ENCODE measurements at regions not wholly inside any gene's neighbourhood (a gene's known extent, or its start where the extent isn't known, plus 50 kb on each side); places are given as distances from the start of the nearest gene placed in this dataset.

DNA sequence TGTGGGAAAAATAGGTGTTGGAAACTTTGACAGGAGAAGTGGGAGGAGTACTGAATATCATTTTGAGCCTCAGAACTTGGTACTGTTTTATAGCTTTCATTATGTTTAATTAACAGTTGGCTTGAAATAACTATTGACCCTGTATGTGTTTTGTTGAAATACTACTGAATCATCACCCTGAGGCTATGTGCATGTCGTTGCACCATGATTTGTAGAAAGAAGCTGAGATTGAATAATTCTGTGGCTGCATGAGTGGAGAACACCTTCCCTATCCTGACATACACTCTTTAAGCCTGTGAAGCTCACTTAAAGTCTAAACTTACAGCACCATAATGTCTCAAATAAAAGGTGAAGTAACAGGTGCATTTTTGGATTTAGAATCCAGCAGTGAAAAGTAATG is 656.5 kb downstream of the CDY2B start:
- no peak for DNase-seq
- intact Hi-C loops (cut with DNase I, micrococcal nuclease): no loop called here
- Histone ChIP-seq H3K9me3 (no peaks in the 10 kb centered on the region), H3K4me1 (ENCODE audit: low read depth) (no peaks in the 10 kb centered on the region), H3K36me3 (ENCODE audit: low read depth) (no peaks in the 10 kb centered on the region), H3K4me3 (no peak overlapping the region)
- TF ChIP-seq, protein P1, sequence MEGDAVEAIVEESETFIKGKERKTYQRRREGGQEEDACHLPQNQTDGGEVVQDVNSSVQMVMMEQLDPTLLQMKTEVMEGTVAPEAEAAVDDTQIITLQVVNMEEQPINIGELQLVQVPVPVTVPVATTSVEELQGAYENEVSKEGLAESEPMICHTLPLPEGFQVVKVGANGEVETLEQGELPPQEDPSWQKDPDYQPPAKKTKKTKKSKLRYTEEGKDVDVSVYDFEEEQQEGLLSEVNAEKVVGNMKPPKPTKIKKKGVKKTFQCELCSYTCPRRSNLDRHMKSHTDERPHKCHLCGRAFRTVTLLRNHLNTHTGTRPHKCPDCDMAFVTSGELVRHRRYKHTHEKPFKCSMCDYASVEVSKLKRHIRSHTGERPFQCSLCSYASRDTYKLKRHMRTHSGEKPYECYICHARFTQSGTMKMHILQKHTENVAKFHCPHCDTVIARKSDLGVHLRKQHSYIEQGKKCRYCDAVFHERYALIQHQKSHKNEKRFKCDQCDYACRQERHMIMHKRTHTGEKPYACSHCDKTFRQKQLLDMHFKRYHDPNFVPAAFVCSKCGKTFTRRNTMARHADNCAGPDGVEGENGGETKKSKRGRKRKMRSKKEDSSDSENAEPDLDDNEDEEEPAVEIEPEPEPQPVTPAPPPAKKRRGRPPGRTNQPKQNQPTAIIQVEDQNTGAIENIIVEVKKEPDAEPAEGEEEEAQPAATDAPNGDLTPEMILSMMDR (IDR thresholded peaks at IDR 0.05): no peak
- ATAC-seq: no peak

- ATAC-seq: no peak
- Histone ChIP-seq H3K4me1 (ENCODE audit: low read depth) (no peaks in the 10 kb centered on the region), H3K4me3 (no peak overlapping the region), H3K9me3 (peaks cover 3% of the 10 kb centered on the region), H3K36me3 (ENCODE audit: low read depth) (no peaks in the 10 kb centered on the region)
- no peak for DNase-seq
- intact Hi-C loops (cut with DNase I, micrococcal nuclease): no loop called here
- TF ChIP-seq, protein P1 (IDR thresholded peaks at IDR 0.05): no peak
Measured at GRCh38 chrY:17202395-17202794, 677.6 kb downstream of the CDY2B start.

DNA sequence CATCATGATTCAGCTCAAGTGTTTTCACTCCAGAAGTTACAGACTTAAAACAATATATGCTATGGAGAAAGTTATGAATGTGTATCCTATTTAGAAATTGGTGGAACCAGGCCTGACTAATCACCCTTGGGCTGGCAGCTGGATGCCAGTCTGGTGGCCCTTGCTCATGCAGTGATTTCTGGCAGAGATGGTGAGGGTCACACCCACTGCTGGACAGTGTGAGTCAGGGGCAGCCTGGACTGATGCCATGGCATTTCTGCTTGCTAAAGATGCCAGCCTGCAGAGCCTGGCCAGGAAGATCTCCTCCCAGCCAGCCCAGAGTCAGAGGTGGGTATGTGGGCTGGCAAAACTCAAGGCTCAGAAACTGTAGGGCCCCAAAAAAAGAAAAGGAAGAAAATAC is 695.7 kb downstream of the CDY2B start:
- Histone ChIP-seq H3K4me1 (ENCODE audit: low read depth) (no peaks in the 10 kb centered on the region), H3K36me3 (ENCODE audit: low read depth) (no peaks in the 10 kb centered on the region), H3K9me3 (no peaks in the 10 kb centered on the region), H3K4me3 (no peak overlapping the region)
- TF ChIP-seq, protein P1 (IDR thresholded peaks at IDR 0.05): no peak
- intact Hi-C loops (cut with DNase I, micrococcal nuclease): no loop called here
- ATAC-seq (no peak), DNase-seq (no peak)

- TF ChIP-seq, protein P1 (IDR thresholded peaks at IDR 0.05): no peak
- no peak for DNase-seq
- H3K9me3 ChIP-seq: no peaks in the 10 kb centered on the region
- no peak for ATAC-seq
- H3K36me3 ChIP-seq (ENCODE audit: low read depth): no peaks in the 10 kb centered on the region
- H3K4me3 ChIP-seq: no peak overlapping the region
- no peaks in the 10 kb centered on the region for H3K4me1 ChIP-seq (ENCODE audit: low read depth)
- intact Hi-C loops (cut with DNase I, micrococcal nuclease): no loop called here
Measured at GRCh38 chrY:17166881-17167280, 713.1 kb downstream of the CDY2B start.

GRCh38 chrY:17122166-17122565 is 757.9 kb downstream of the CDY2B start:
- DNase-seq (no peak), ATAC-seq (no peak)
- Histone ChIP-seq H3K4me1 (ENCODE audit: low read depth) (no peaks in the 10 kb centered on the region), H3K9me3 (no peaks in the 10 kb centered on the region), H3K4me3 (no peak overlapping the region), H3K36me3 (ENCODE audit: low read depth) (no peaks in the 10 kb centered on the region)
- TF ChIP-seq, protein P1 (IDR thresholded peaks at IDR 0.05): no peak
- intact Hi-C loops (cut with DNase I, micrococcal nuclease): no loop called here

DNA sequence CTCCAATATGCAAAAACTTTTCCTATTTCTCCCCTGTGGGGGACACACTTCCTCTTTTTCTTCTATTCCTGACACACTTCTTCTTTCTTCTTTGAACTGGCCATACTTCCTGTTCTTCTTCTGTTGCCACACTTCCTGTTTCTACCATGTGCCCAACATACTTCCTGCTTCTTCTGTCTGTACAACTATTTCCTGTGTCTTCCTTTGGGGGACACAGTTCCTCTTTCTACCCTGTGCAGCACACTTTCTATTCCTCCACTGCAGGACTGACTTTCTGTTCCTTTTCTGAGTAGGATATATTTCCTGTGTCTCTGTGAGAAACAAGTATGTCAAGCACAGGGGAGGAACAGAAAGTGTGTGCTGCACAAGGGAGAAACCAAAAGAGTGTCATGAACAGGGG is 794.7 kb downstream of the CDY2B start:
- intact Hi-C loops (cut with DNase I, micrococcal nuclease): no loop called here
- no peaks in the 10 kb centered on the region for H3K9me3 ChIP-seq
- H3K4me1 ChIP-seq (ENCODE audit: low read depth): no peaks in the 10 kb centered on the region
- TF ChIP-seq, protein P1 (IDR thresholded peaks at IDR 0.05): no peak
- H3K36me3 ChIP-seq (ENCODE audit: low read depth): no peaks in the 10 kb centered on the region
- no peak overlapping the region for H3K4me3 ChIP-seq
- no peak for ATAC-seq
- no peak for DNase-seq

Measured in mucosa of descending colon (tissue), 3 donors.